ENCODE measurements at regions not wholly inside any gene's neighbourhood (a gene's known extent, or its start where the extent isn't known, plus 50 kb on each side); places are given as distances from the start of the nearest gene placed in this dataset.
"Not testable (repeated sequence)": the region's sequence is repeated elsewhere in the genome, so short reads cannot be mapped to it uniquely, and the experiment has no call there.

- H2BK12ac ChIP-seq (ENCODE audit: low read length in 2 of 2) = no peak overlapping the region
- no peak overlapping the region for H2AK5ac ChIP-seq (ENCODE audit: low read length, severe bottlenecking)
- H3K18ac ChIP-seq (ENCODE audit: low read depth in 1 of 2, low read length in 2 of 2) = no peak overlapping the region
- no peaks in the 10 kb centered on the region for H3K79me1 ChIP-seq (replicated peaks; ENCODE audit: low read length, poor library complexity, severe bottlenecking)
- H3K36me3 ChIP-seq (ENCODE audit: control insufficient read depth in 1 of 2, insufficient read depth in 2 of 2, low read depth in 1 of 2, low read length in 2 of 2) = no peaks in the 10 kb centered on the region
- WGBS = 64% methylated on average over 2 of the region's 4 CpGs
- no peak for DNase-seq
- H4K8ac ChIP-seq (ENCODE audit: low read length) = no peak overlapping the region
- no peaks in the 10 kb centered on the region for H3K27me3 ChIP-seq (ENCODE audit: control insufficient read depth in 1 of 2, insufficient read depth in 1 of 2, low read length in 2 of 2)
- no peak overlapping the region for H2BK15ac ChIP-seq (ENCODE audit: low read depth, poor library complexity, severe bottlenecking)
- no peak overlapping the region for H2BK5ac ChIP-seq (ENCODE audit: low read depth, low read length, poor library complexity, severe bottlenecking)
- H3K4me3 ChIP-seq (ENCODE audit: insufficient read depth in 1 of 2, low read depth in 1 of 2, low read length in 2 of 2) = no peak overlapping the region
- no peak overlapping the region for H3K4me2 ChIP-seq (ENCODE audit: low read length, poor library complexity, severe bottlenecking)
- no peak overlapping the region for H4K91ac ChIP-seq (ENCODE audit: low read length)
- H3K9me3 ChIP-seq (ENCODE audit: control insufficient read depth, low read length) = no peaks in the 10 kb centered on the region
- no peak overlapping the region for H2BK120ac ChIP-seq (ENCODE audit: low read depth, low read length)
- H3K9ac ChIP-seq (ENCODE audit: low read length) = no peak overlapping the region
- no peak overlapping the region for H3K4ac ChIP-seq (ENCODE audit: low read depth in 1 of 2, low read length in 2 of 2)
- no peak overlapping the region for H3K23ac ChIP-seq (ENCODE audit: low read length in 2 of 2)
- H3K14ac ChIP-seq (ENCODE audit: low read length in 2 of 2) = no peak overlapping the region
- no peaks in the 10 kb centered on the region for H3K4me1 ChIP-seq (ENCODE audit: control insufficient read depth, insufficient read depth, low read depth, low read length)
- no peak overlapping the region for H3K27ac ChIP-seq (ENCODE audit: low read length, poor library complexity, severe bottlenecking)
- no peak overlapping the region for H2AFZ ChIP-seq (ENCODE audit: low read depth, low read length)
Observed at GRCh38 chr7:148514236-148514635, 76.3 kb upstream of the C7orf33 start.

- DNase-seq = no peak
- Histone ChIP-seq H3K18ac (ENCODE audit: low read depth in 1 of 2, low read length in 2 of 2) (no peak overlapping the region), H2AK5ac (ENCODE audit: low read length, severe bottlenecking) (no peak overlapping the region), H3K27ac (ENCODE audit: low read length, poor library complexity, severe bottlenecking) (no peak overlapping the region), H3K9me3 (ENCODE audit: control insufficient read depth, low read length) (no peaks in the 10 kb centered on the region), H4K91ac (ENCODE audit: low read length) (no peak overlapping the region), H3K36me3 (ENCODE audit: control insufficient read depth in 1 of 2, insufficient read depth in 2 of 2, low read depth in 1 of 2, low read length in 2 of 2) (no peaks in the 10 kb centered on the region), H2BK15ac (ENCODE audit: low read depth, poor library complexity, severe bottlenecking) (no peak overlapping the region), H2BK120ac (ENCODE audit: low read depth, low read length) (no peak overlapping the region), H2AFZ (ENCODE audit: low read depth, low read length) (no peak overlapping the region), H3K79me1 (replicated peaks; ENCODE audit: low read length, poor library complexity, severe bottlenecking) (no peaks in the 10 kb centered on the region), H3K4me2 (ENCODE audit: low read length, poor library complexity, severe bottlenecking) (no peak overlapping the region), H3K14ac (ENCODE audit: low read length in 2 of 2) (no peak overlapping the region), H4K8ac (ENCODE audit: low read length) (no peak overlapping the region), H3K9ac (ENCODE audit: low read length) (no peak overlapping the region), H3K27me3 (ENCODE audit: control insufficient read depth in 1 of 2, insufficient read depth in 1 of 2, low read length in 2 of 2) (no peaks in the 10 kb centered on the region), H3K4ac (ENCODE audit: low read depth in 1 of 2, low read length in 2 of 2) (no peak overlapping the region), H2BK5ac (ENCODE audit: low read depth, low read length, poor library complexity, severe bottlenecking) (no peak overlapping the region), H2BK12ac (ENCODE audit: low read length in 2 of 2) (no peak overlapping the region), H3K4me1 (ENCODE audit: control insufficient read depth, insufficient read depth, low read depth, low read length) (no peaks in the 10 kb centered on the region), H3K23ac (ENCODE audit: low read length in 2 of 2) (no peak overlapping the region), H3K4me3 (ENCODE audit: insufficient read depth in 1 of 2, low read depth in 1 of 2, low read length in 2 of 2) (no peak overlapping the region)
- 53% methylated on average over 3 of the region's 3 CpGs for WGBS
Observed at GRCh38 chr7:148515237-148515636, 75.3 kb upstream of the C7orf33 start.

GRCh38 chr7:148515728-148516695, 74.6 kb upstream of the C7orf33 start:
- H3K4me3 ChIP-seq (ENCODE audit: insufficient read depth in 1 of 2, low read depth in 1 of 2, low read length in 2 of 2) = no peak overlapping the region
- no peak for DNase-seq
- no peaks in the 10 kb centered on the region for H3K9me3 ChIP-seq (ENCODE audit: control insufficient read depth, low read length)
- 56% methylated on average over 5 of the region's 6 CpGs for WGBS
- H2BK15ac ChIP-seq (ENCODE audit: low read depth, poor library complexity, severe bottlenecking) = no peak overlapping the region
- H3K4me2 ChIP-seq (ENCODE audit: low read length, poor library complexity, severe bottlenecking) = no peak overlapping the region
- no peaks in the 10 kb centered on the region for H3K79me1 ChIP-seq (replicated peaks; ENCODE audit: low read length, poor library complexity, severe bottlenecking)
- no peak overlapping the region for H4K8ac ChIP-seq (ENCODE audit: low read length)
- H2BK12ac ChIP-seq (ENCODE audit: low read length in 2 of 2) = no peak overlapping the region
- no peak overlapping the region for H3K14ac ChIP-seq (ENCODE audit: low read length in 2 of 2)
- no peaks in the 10 kb centered on the region for H3K36me3 ChIP-seq (ENCODE audit: control insufficient read depth in 1 of 2, insufficient read depth in 2 of 2, low read depth in 1 of 2, low read length in 2 of 2)
- no peak overlapping the region for H4K91ac ChIP-seq (ENCODE audit: low read length)
- H3K27me3 ChIP-seq (ENCODE audit: control insufficient read depth in 1 of 2, insufficient read depth in 1 of 2, low read length in 2 of 2) = peaks cover 0 to 1% of the 10 kb centered on the region in 2 experiments
- H3K9ac ChIP-seq (ENCODE audit: low read length) = no peak overlapping the region
- H2BK120ac ChIP-seq (ENCODE audit: low read depth, low read length) = no peak overlapping the region
- H3K23ac ChIP-seq (ENCODE audit: low read length in 2 of 2) = no peak overlapping the region
- H3K18ac ChIP-seq (ENCODE audit: low read depth in 1 of 2, low read length in 2 of 2) = no peak overlapping the region
- H3K4ac ChIP-seq (ENCODE audit: low read depth in 1 of 2, low read length in 2 of 2) = no peak overlapping the region
- no peak overlapping the region for H2BK5ac ChIP-seq (ENCODE audit: low read depth, low read length, poor library complexity, severe bottlenecking)
- H2AFZ ChIP-seq (ENCODE audit: low read depth, low read length) = no peak overlapping the region
- H3K27ac ChIP-seq (ENCODE audit: low read length, poor library complexity, severe bottlenecking) = no peak overlapping the region
- no peaks in the 10 kb centered on the region for H3K4me1 ChIP-seq (ENCODE audit: control insufficient read depth, insufficient read depth, low read depth, low read length)
- H2AK5ac ChIP-seq (ENCODE audit: low read length, severe bottlenecking) = no peak overlapping the region

DNA sequence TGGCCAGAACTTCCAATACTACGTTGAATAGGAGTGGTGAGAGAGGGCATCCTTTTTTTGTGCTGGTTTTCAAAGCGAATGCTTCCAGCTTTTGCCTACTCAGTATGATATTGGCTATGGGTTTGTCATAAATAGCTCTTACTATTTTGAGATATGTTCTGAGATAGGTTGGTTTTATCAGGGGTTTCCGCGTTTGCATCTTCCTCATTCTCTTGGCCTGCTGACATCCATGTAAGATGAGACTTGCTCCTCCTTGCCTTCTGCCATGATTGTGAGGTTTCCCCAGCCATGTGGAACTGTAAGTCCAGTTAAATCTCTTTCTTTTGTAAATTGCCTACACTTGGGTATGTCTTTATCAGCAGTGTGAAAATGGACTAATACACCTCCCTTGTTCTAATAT, 71.2 kb upstream of the C7orf33 start:
- H2BK120ac ChIP-seq (ENCODE audit: low read depth, low read length); H3K9ac ChIP-seq (ENCODE audit: low read length); H3K9me3 ChIP-seq (ENCODE audit: control insufficient read depth, low read length); H3K36me3 ChIP-seq (ENCODE audit: control insufficient read depth in 1 of 2, insufficient read depth in 2 of 2, low read depth in 1 of 2, low read length in 2 of 2); H3K4me1 ChIP-seq (ENCODE audit: control insufficient read depth, insufficient read depth, low read depth, low read length); H3K4me3 ChIP-seq (ENCODE audit: insufficient read depth in 1 of 2, low read depth in 1 of 2, low read length in 2 of 2); H2BK12ac ChIP-seq (ENCODE audit: low read length in 2 of 2); DNase-seq; H2BK15ac ChIP-seq (ENCODE audit: low read depth, poor library complexity, severe bottlenecking); H3K4ac ChIP-seq (ENCODE audit: low read depth in 1 of 2, low read length in 2 of 2); H3K27me3 ChIP-seq (ENCODE audit: control insufficient read depth in 1 of 2, insufficient read depth in 1 of 2, low read length in 2 of 2); H2BK5ac ChIP-seq (ENCODE audit: low read depth, low read length, poor library complexity, severe bottlenecking); H3K79me1 ChIP-seq (replicated peaks; ENCODE audit: low read length, poor library complexity, severe bottlenecking); H4K8ac ChIP-seq (ENCODE audit: low read length); H2AFZ ChIP-seq (ENCODE audit: low read depth, low read length); H3K18ac ChIP-seq (ENCODE audit: low read depth in 1 of 2, low read length in 2 of 2); H4K91ac ChIP-seq (ENCODE audit: low read length); H2AK5ac ChIP-seq (ENCODE audit: low read length, severe bottlenecking); H3K27ac ChIP-seq (ENCODE audit: low read length, poor library complexity, severe bottlenecking); H3K14ac ChIP-seq (ENCODE audit: low read length in 2 of 2); H3K4me2 ChIP-seq (ENCODE audit: low read length, poor library complexity, severe bottlenecking); H3K23ac ChIP-seq (ENCODE audit: low read length in 2 of 2): not testable (repeated sequence)
- 91% methylated on average over 4 of the region's 4 CpGs for WGBS
